ENCODE measurements at regions not wholly inside any gene's neighbourhood (a gene's known extent, or its start where the extent isn't known, plus 50 kb on each side); places are given as distances from the start of the nearest gene placed in this dataset.

- Histone ChIP-seq H3K9me3 (ENCODE audit: low read length) (peaks cover 16% of the 10 kb centered on the region), H3K4me3 (replicated peaks in 1 of 3; ENCODE audit: insufficient read depth in 1 of 3, low read depth in 2 of 3, low read length in 3 of 3) (no peak overlapping the region), H3K27ac (ENCODE audit: extremely low read length, insufficient read depth, low read length) (no peak overlapping the region), H3K4me2 (ENCODE audit: low read depth, low read length) (no peak overlapping the region), H3K79me2 (ENCODE audit: insufficient read depth, low read length) (no peaks in the 10 kb centered on the region), H3K36me3 (replicated peaks in 1 of 2; ENCODE audit: control insufficient read depth in 1 of 2, insufficient read depth in 2 of 2, low read length in 2 of 2) (no peaks in the 10 kb centered on the region), H3K4me1 (ENCODE audit: insufficient read depth, low read length) (no peaks in the 10 kb centered on the region), H3K27me3 (ENCODE audit: control insufficient read depth in 1 of 2, insufficient read depth in 2 of 2, low read length in 2 of 2) (no peaks in the 10 kb centered on the region), H3K9ac (ENCODE audit: insufficient read depth, low read depth, low read length) (no peak overlapping the region), H2AFZ (ENCODE audit: low read length) (no peak overlapping the region), H4K20me1 (ENCODE audit: insufficient read depth, low read length) (no peaks in the 10 kb centered on the region)
- intact Hi-C loops (cut with micrococcal nuclease; ENCODE audit: unreplicated experiment): no loop called here
- ChIA-PET CTCF (ENCODE audit: low intra/inter-chr PET ratio, low total read pairs) (no interaction called here), POLR2A (no interaction called here)
- FAIRE-seq (no peak), DNase-seq (ENCODE audit: low spot score) (no peak), ATAC-seq (no peak)
- in situ Hi-C loops (cut with HindIII; ENCODE audit: extremely low pct_ligation_motif_present, low pct_unique_long_range_greater_than_20kb): no loop called here
- 10% methylated on average over 3 of the region's 3 CpGs for WGBS (ENCODE audit: low lambda C conversion rate)
- BruUV-seq (replicated peaks): no TSS peak
- TF ChIP-seq GPN1 (CRISPR knock-in tag; IDR thresholded peaks at IDR 0.05; ENCODE audit: borderline replicate concordance) (no peak), CCAR2 (optimal IDR thresholded peaks at IDR 0.05; ENCODE audit: low read depth, low read length) (no peak), TBX3 (IDR thresholded peaks at IDR 0.05; ENCODE audit: borderline replicate concordance) (no peak), ZNF292 (CRISPR knock-in tag; IDR thresholded peaks at IDR 0.05; ENCODE audit: borderline replicate concordance, low read depth) (no peak), ZSCAN5A (CRISPR knock-in tag; IDR thresholded peaks at IDR 0.05; ENCODE audit: borderline replicate concordance) (no peak), ZSCAN31 (CRISPR knock-in tag; IDR thresholded peaks at IDR 0.05; ENCODE audit: low read depth) (no peak), NFAT5 (CRISPR knock-in tag; IDR thresholded peaks at IDR 0.05) (no peak), DMTF1 (CRISPR knock-in tag; IDR thresholded peaks at IDR 0.05) (no peak), CENPT (CRISPR knock-in tag; IDR thresholded peaks at IDR 0.05; ENCODE audit: low read depth) (no peak)
- TF ChIP-seq, protein P1, sequence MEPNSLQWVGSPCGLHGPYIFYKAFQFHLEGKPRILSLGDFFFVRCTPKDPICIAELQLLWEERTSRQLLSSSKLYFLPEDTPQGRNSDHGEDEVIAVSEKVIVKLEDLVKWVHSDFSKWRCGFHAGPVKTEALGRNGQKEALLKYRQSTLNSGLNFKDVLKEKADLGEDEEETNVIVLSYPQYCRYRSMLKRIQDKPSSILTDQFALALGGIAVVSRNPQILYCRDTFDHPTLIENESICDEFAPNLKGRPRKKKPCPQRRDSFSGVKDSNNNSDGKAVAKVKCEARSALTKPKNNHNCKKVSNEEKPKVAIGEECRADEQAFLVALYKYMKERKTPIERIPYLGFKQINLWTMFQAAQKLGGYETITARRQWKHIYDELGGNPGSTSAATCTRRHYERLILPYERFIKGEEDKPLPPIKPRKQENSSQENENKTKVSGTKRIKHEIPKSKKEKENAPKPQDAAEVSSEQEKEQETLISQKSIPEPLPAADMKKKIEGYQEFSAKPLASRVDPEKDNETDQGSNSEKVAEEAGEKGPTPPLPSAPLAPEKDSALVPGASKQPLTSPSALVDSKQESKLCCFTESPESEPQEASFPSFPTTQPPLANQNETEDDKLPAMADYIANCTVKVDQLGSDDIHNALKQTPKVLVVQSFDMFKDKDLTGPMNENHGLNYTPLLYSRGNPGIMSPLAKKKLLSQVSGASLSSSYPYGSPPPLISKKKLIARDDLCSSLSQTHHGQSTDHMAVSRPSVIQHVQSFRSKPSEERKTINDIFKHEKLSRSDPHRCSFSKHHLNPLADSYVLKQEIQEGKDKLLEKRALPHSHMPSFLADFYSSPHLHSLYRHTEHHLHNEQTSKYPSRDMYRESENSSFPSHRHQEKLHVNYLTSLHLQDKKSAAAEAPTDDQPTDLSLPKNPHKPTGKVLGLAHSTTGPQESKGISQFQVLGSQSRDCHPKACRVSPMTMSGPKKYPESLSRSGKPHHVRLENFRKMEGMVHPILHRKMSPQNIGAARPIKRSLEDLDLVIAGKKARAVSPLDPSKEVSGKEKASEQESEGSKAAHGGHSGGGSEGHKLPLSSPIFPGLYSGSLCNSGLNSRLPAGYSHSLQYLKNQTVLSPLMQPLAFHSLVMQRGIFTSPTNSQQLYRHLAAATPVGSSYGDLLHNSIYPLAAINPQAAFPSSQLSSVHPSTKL (CRISPR knock-in tag; IDR thresholded peaks at IDR 0.05): no peak
These were observed 225.5 kb downstream of the PARM1 start for GRCh38 chr4:75158451-75158850.
